WTC11 (cell line): ENCODE measurements at regions not wholly inside any gene's neighbourhood (a gene's known extent, or its start where the extent isn't known, plus 50 kb on each side); places are given as distances from the start of the nearest gene placed in this dataset.

Experiments used
- ATF3 ChIP-seq: sonication (generic); formaldehyde crosslinking; conservative IDR thresholded peaks from 2 replicates; pipeline ENCODE4 v1.8.1; 2022; ENCODE audit warnings: mild to moderate bottlenecking, missing genetic modification reagents
- FOXJ3 ChIP-seq: sonication (generic); formaldehyde crosslinking; IDR thresholded peaks from 2 replicates; pipeline ENCODE4 v1.9.0; 2021; ENCODE audit warnings: missing genetic modification reagents, mild to moderate bottlenecking, borderline replicate concordance
- SMAD4 ChIP-seq: sonication (generic); formaldehyde crosslinking; IDR thresholded peaks from 2 replicates; pipeline ENCODE4 v1.8.0; 2022; ENCODE audit warnings: mild to moderate bottlenecking, missing genetic modification reagents

GRCh38 chr3:18789734-18790133 lies 358.6 kb upstream of the KCNH8 start:
- TF ChIP-seq FOXJ3 (CRISPR knock-in tag), result no peak
- TF ChIP-seq ATF3 (CRISPR knock-in tag), result no peak
- TF ChIP-seq SMAD4 (CRISPR knock-in tag), result no peak
